Upper lobe of right lung (tissue), 1 donor: ENCODE measurements at regions not wholly inside any gene's neighbourhood (a gene's known extent, or its start where the extent isn't known, plus 50 kb on each side); places are given as distances from the start of the nearest gene placed in this dataset.

Experiments used
- ATAC-seq: fragments of 200-7000 bp; cut with Tn5 transposase; one replicate; pipeline ENCODE4 v1.9.1; 2020; ENCODE audit warnings: mild to moderate bottlenecking, moderate library complexity
- DNase-seq: peaks from one replicate; pipeline ENCODE4 v3.0.0-alpha.2; 2020
- H3K27ac ChIP-seq: fragments of 200-600 bp; one replicate; pipeline ENCODE4 v1.8.0; 2022
- H3K27me3 ChIP-seq: fragments of 200-600 bp; one replicate; pipeline ENCODE4 v1.8.0; 2022; ENCODE audit warnings: mild to moderate bottlenecking
- H3K36me3 ChIP-seq: fragments of 200-600 bp; one replicate; pipeline ENCODE4 v1.8.0; 2022
- H3K4me1 ChIP-seq: fragments of 200-600 bp; one replicate; pipeline ENCODE4 v1.8.0; 2022
- H3K4me3 ChIP-seq: fragments of 200-600 bp; one replicate; pipeline ENCODE4 v1.8.0; 2022; ENCODE audit warnings: mild to moderate bottlenecking
- H3K9me3 ChIP-seq: fragments of 200-600 bp; one replicate; pipeline ENCODE4 v1.8.0; 2022
- intact Hi-C: fragments of 100-400 bp; cut with DNase I; formaldehyde crosslinking; loops from one replicate; pipeline ENCODE4 v1.11.0; 2022
- TF ChIP-seq, protein P1 (sequence below): fragments of 200-600 bp; IDR thresholded peaks from one replicate; pipeline ENCODE4 v1.8.0; 2022; ENCODE audit warnings: antibody characterized with exemption
- donor health status: DM: no; HTN: yes; CAD: no; lungs with severe emphysema.

GRCh38 chr18:24725644-24726415 lies 265.4 kb downstream of the HRH4 start:
- intact Hi-C loops: loop anchor here (10.0 kb wide), 1 partner anchor 121 kb away; no protein-coding TSS in a partner anchor
- TF ChIP-seq, protein P1, sequence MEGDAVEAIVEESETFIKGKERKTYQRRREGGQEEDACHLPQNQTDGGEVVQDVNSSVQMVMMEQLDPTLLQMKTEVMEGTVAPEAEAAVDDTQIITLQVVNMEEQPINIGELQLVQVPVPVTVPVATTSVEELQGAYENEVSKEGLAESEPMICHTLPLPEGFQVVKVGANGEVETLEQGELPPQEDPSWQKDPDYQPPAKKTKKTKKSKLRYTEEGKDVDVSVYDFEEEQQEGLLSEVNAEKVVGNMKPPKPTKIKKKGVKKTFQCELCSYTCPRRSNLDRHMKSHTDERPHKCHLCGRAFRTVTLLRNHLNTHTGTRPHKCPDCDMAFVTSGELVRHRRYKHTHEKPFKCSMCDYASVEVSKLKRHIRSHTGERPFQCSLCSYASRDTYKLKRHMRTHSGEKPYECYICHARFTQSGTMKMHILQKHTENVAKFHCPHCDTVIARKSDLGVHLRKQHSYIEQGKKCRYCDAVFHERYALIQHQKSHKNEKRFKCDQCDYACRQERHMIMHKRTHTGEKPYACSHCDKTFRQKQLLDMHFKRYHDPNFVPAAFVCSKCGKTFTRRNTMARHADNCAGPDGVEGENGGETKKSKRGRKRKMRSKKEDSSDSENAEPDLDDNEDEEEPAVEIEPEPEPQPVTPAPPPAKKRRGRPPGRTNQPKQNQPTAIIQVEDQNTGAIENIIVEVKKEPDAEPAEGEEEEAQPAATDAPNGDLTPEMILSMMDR: no peak
- H3K4me3 ChIP-seq: no peak overlapping the region
- no peak overlapping the region for H3K27ac ChIP-seq
- no peaks in the 10 kb centered on the region for H3K4me1 ChIP-seq
- ATAC-seq: no peak
- no peaks in the 10 kb centered on the region for H3K36me3 ChIP-seq
- no peaks in the 10 kb centered on the region for H3K9me3 ChIP-seq
- DNase-seq: no peak
- H3K27me3 ChIP-seq: peaks cover 4% of the 10 kb centered on the region

- peak overlapping the region; percentile 4 for H3K4me3 ChIP-seq
- DNase-seq (no peak), ATAC-seq (peak; percentile 76)
- no peaks in the 10 kb centered on the region for H3K4me1 ChIP-seq
- H3K27me3 ChIP-seq: peaks cover 4% of the 10 kb centered on the region
- H3K9me3 ChIP-seq: no peaks in the 10 kb centered on the region
- no peak overlapping the region for H3K27ac ChIP-seq
- no peaks in the 10 kb centered on the region for H3K36me3 ChIP-seq
- TF ChIP-seq, protein P1: peak; percentile 77
- intact Hi-C loops: loop anchor here (10.0 kb wide), 1 partner anchor 122 kb away; no protein-coding TSS in a partner anchor
These were observed 266.5 kb downstream of the HRH4 start for GRCh38 chr18:24726727-24727492.

GRCh38 chr18:24727685-24728084 lies 267.2 kb downstream of the HRH4 start:
- Histone ChIP-seq H3K9me3 (no peaks in the 10 kb centered on the region), H3K27ac (no peak overlapping the region), H3K4me1 (no peaks in the 10 kb centered on the region), H3K4me3 (no peak overlapping the region), H3K27me3 (peaks cover 4% of the 10 kb centered on the region), H3K36me3 (no peaks in the 10 kb centered on the region)
- TF ChIP-seq, protein P1: no peak
- DNase-seq (no peak), ATAC-seq (no peak)
- intact Hi-C loops: loop anchor here (10.0 kb wide), 1 partner anchor 123 kb away; no protein-coding TSS in a partner anchor

DNA sequence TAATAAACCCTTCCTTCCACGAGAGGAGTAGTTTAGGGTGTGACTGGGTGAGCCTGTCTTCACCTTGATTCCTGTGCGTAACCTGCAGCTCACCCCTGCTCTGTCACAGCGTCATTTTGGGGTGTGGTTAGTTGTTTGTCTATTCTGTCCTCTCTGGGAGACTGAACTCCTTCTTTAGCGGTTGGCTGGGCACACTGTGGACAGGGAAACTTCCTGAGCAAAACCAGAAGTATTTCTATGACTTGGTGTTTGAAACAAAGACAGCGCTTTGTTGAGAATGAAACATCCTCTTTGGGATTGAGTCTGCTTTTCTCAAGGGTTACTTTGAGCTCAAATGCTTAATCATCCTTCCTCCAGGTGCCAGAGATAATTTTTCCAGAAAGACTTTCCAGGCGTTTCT lies 270.7 kb downstream of the HRH4 start:
- no peak overlapping the region for H3K4me3 ChIP-seq
- intact Hi-C loops: no loop called here
- ATAC-seq: no peak
- DNase-seq: no peak
- H3K27ac ChIP-seq: no peak overlapping the region
- no peaks in the 10 kb centered on the region for H3K36me3 ChIP-seq
- H3K27me3 ChIP-seq: no peaks in the 10 kb centered on the region
- TF ChIP-seq, protein P1: no peak
- no peaks in the 10 kb centered on the region for H3K9me3 ChIP-seq
- H3K4me1 ChIP-seq: no peaks in the 10 kb centered on the region

DNA sequence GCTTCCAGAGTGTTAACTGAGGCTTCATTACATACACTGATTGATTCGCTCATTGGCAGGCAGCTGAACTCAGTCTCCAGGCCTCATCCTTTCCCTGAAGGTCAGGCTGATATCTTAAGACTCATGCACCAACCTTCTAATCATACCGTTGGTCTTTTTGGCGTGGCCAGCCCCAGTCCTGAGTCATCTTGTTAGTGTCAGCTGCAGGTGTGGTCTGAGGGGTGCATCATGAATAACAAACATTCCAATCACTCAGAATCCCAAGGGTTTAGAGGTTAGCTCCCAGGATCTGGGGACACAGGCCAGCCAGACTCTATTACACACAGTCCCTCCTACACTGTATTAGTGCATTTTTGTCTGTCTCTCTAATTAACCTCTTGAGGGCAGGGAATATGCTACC lies 271.5 kb downstream of the HRH4 start:
- no peak overlapping the region for H3K4me3 ChIP-seq
- intact Hi-C loops: no loop called here
- no peaks in the 10 kb centered on the region for H3K36me3 ChIP-seq
- no peak for ATAC-seq
- no peak for DNase-seq
- H3K27ac ChIP-seq: no peak overlapping the region
- H3K4me1 ChIP-seq: no peaks in the 10 kb centered on the region
- TF ChIP-seq, protein P1: no peak
- no peaks in the 10 kb centered on the region for H3K27me3 ChIP-seq
- H3K9me3 ChIP-seq: no peaks in the 10 kb centered on the region
